Activated naive CD8-positive, alpha-beta T cell treated with anti-CD3 and anti-CD28 coated beads for 36 hours (primary cell): ENCODE measurements at regions not wholly inside any gene's neighbourhood (a gene's known extent, or its start where the extent isn't known, plus 50 kb on each side); places are given as distances from the start of the nearest gene placed in this dataset.
"Not testable (repeated sequence)": the region's sequence is repeated elsewhere in the genome, so short reads cannot be mapped to it uniquely, and the experiment has no call there.

Experiments
- DNase-seq: peaks from one replicate; pipeline ENCODE4 v3.0.0; 2021
- H3K27ac Mint-ChIP-seq: one replicate; pipeline ENCODE4 v1.8.0; 2022; ENCODE audit warnings: mild to moderate bottlenecking, moderate library complexity, mixed read lengths
- H3K27me3 Mint-ChIP-seq: one replicate; pipeline ENCODE4 v1.8.0; 2022; ENCODE audit warnings: mild to moderate bottlenecking, mixed read lengths
- H3K36me3 Mint-ChIP-seq: one replicate; pipeline ENCODE4 v1.8.0; 2021; ENCODE audit warnings: mild to moderate bottlenecking, mixed read lengths
- H3K4me1 Mint-ChIP-seq: one replicate; pipeline ENCODE4 v1.8.0; 2021; ENCODE audit warnings: mixed read lengths
- H3K4me3 Mint-ChIP-seq: one replicate; pipeline ENCODE4 v1.8.0; 2022; ENCODE audit warnings: mild to moderate bottlenecking, moderate library complexity, mixed read lengths
- H3K9me3 Mint-ChIP-seq: one replicate; pipeline ENCODE4 v1.8.0; 2022; ENCODE audit warnings: mixed read lengths

DNA sequence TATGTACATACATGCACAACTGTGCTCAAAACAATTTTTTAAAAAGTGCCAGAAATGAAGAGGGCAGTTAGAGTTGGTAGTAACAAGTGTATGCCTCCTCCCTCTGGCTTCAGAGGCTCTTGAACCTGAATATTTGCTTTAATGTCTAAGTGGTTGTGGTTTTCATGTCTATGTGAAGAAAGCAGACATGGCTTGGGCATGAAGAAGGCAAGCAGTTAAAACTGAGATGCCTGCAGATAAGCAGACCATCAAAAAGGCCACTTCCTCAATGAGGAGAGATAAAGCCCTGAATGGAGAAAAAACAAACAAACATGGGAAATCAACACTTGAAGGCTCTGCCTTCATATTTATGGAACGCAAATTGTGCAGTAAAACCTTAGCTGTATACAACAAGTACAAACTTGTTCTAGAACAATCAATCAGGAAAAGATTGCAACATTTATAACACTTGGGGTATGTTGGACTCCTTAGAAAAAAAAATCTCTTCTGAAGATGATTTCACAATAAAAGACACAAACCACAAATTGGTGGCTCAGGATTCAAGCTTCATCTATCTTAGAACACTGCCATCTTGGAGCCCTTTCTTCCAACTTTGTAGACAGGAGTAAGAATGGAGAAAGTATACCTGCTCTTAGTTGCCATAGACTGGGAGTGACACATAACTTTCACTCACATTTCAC lies 52.7 kb upstream of the PLA2G4A start:
- Mint-ChIP-seq H3K4me3 (no peak overlapping the region), H3K9me3 (no peaks in the 10 kb centered on the region), H3K27ac (no peak overlapping the region), H3K36me3 (no peaks in the 10 kb centered on the region), H3K27me3 (peaks cover 10% of the 10 kb centered on the region), H3K4me1 (peaks cover 4% of the 10 kb centered on the region)
- DNase-seq = no peak

- Mint-ChIP-seq H3K9me3 (no peaks in the 10 kb centered on the region), H3K27me3 (peaks cover 10% of the 10 kb centered on the region), H3K4me3 (no peak overlapping the region), H3K36me3 (no peaks in the 10 kb centered on the region), H3K4me1 (peaks cover 2% of the 10 kb centered on the region), H3K27ac (no peak overlapping the region)
- DNase-seq = no peak
Observed at GRCh38 chr1:186775036-186775435, 53.7 kb upstream of the PLA2G4A start.

GRCh38 chr1:186772228-186772627 lies 56.5 kb upstream of the PLA2G4A start:
- DNase-seq = no peak
- Mint-ChIP-seq H3K4me3 (no peak overlapping the region), H3K36me3 (no peaks in the 10 kb centered on the region), H3K9me3 (no peaks in the 10 kb centered on the region), H3K4me1 (peaks cover 2% of the 10 kb centered on the region), H3K27me3 (peaks cover 10% of the 10 kb centered on the region), H3K27ac (no peak overlapping the region)

- no peak overlapping the region for H3K27ac Mint-ChIP-seq
- no peaks in the 10 kb centered on the region for H3K9me3 Mint-ChIP-seq
- H3K27me3 Mint-ChIP-seq = peaks cover 10% of the 10 kb centered on the region
- no peak overlapping the region for H3K4me3 Mint-ChIP-seq
- DNase-seq = no peak
- H3K4me1 Mint-ChIP-seq = no peaks in the 10 kb centered on the region
- H3K36me3 Mint-ChIP-seq = no peaks in the 10 kb centered on the region
Observed at GRCh38 chr1:186770421-186770820, 58.3 kb upstream of the PLA2G4A start.

- no peak overlapping the region for H3K4me3 Mint-ChIP-seq
- H3K4me1 Mint-ChIP-seq = no peaks in the 10 kb centered on the region
- H3K36me3 Mint-ChIP-seq = no peaks in the 10 kb centered on the region
- no peaks in the 10 kb centered on the region for H3K9me3 Mint-ChIP-seq
- no peak for DNase-seq
- H3K27ac Mint-ChIP-seq = no peak overlapping the region
- H3K27me3 Mint-ChIP-seq = peaks cover 6% of the 10 kb centered on the region
Observed at GRCh38 chr1:186768906-186769305, 59.8 kb upstream of the PLA2G4A start.

GRCh38 chr1:186765446-186765845 lies 63.3 kb upstream of the PLA2G4A start:
- H3K27me3 Mint-ChIP-seq = no peaks in the 10 kb centered on the region
- no peak overlapping the region for H3K27ac Mint-ChIP-seq

DNA sequence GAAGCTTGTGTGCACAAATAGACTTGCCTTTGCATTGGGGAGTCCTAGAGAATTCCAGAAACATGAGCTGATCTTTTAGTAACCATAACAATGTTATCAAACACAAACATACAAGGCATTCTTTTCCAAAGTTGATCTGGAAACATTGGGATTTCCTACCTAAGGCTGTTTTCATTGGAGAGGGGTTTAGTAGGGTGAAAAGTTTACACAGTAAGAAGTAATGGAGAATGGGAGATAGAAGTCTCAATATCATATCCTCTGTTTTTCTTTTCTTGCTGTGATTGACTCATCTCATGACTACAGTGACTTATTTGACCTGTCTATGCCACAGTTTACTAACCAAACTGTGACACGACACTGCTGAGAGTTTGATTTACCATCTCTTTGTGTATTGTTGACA lies 65.6 kb upstream of the PLA2G4A start:
- Mint-ChIP-seq H3K27ac (no peak overlapping the region), H3K4me3 (no peak overlapping the region), H3K9me3 (no peaks in the 10 kb centered on the region), H3K4me1 (no peaks in the 10 kb centered on the region), H3K36me3 (no peaks in the 10 kb centered on the region), H3K27me3 (no peaks in the 10 kb centered on the region)
- DNase-seq = no peak

More at GRCh38 chr1:186765446-186765845, 63.3 kb upstream of the PLA2G4A start:
- DNase-seq = no peak
- Mint-ChIP-seq H3K9me3 (no peaks in the 10 kb centered on the region), H3K36me3 (no peaks in the 10 kb centered on the region), H3K4me3 (no peak overlapping the region), H3K4me1 (no peaks in the 10 kb centered on the region)

GRCh38 chr1:186762653-186763052 lies 66.1 kb upstream of the PLA2G4A start:
- Mint-ChIP-seq H3K9me3 (no peaks in the 10 kb centered on the region), H3K27me3 (no peaks in the 10 kb centered on the region), H3K4me1 (no peaks in the 10 kb centered on the region), H3K4me3 (no peak overlapping the region), H3K27ac (no peak overlapping the region), H3K36me3 (no peaks in the 10 kb centered on the region)
- no peak for DNase-seq

GRCh38 chr1:186761358-186761757 lies 67.4 kb upstream of the PLA2G4A start:
- Mint-ChIP-seq H3K4me1 (no peaks in the 10 kb centered on the region), H3K27ac (no peak overlapping the region), H3K9me3 (no peaks in the 10 kb centered on the region), H3K27me3 (no peaks in the 10 kb centered on the region), H3K4me3 (no peak overlapping the region), H3K36me3 (no peaks in the 10 kb centered on the region)
- no peak for DNase-seq

DNA sequence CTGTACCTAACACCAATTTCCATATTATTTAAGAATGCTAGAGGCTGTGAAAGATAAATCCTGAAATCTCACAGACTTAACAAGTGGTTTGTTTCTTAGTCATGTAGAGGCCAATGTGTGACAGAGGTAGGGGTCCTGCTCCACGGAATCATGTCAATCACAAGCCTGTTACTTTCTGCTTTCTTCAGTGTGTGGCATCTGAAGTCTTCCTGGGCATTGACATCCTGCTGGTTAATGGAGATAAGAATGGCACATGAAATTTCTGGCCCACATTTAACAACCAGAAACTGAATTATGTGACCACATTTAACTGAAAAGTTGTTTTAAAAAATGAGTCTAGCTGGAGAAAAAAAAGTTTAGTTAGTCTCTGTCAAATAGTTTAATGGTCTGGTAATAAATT lies 68.3 kb upstream of the PLA2G4A start:
- Mint-ChIP-seq H3K27me3 (no peaks in the 10 kb centered on the region), H3K4me3 (no peak overlapping the region), H3K4me1 (no peaks in the 10 kb centered on the region), H3K9me3 (no peaks in the 10 kb centered on the region), H3K36me3 (no peaks in the 10 kb centered on the region), H3K27ac (no peak overlapping the region)
- DNase-seq = no peak

- H3K4me3 Mint-ChIP-seq, H3K36me3 Mint-ChIP-seq, DNase-seq, H3K4me1 Mint-ChIP-seq, H3K27ac Mint-ChIP-seq, H3K9me3 Mint-ChIP-seq, H3K27me3 Mint-ChIP-seq: not testable (repeated sequence)
Observed at GRCh38 chr1:186758896-186759606, 69.7 kb upstream of the PLA2G4A start.

DNA sequence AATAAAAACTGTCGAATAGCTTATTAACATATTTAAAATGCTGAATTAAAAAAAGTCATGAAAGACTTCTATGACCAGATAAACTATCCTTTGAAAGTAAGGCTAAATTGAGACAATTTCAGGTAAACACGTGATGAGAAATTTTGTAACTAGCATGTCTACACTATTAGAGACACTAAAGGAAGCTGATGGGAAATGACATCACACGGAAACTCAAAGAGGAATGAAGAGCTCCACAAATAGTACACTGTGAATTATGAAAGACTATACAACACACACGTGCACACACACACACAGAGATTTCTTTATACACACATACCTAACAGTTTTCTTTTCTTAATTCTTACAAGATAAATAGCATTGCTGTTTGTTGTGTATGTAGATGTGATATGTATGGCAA lies 70.9 kb upstream of the PLA2G4A start:
- H3K36me3 Mint-ChIP-seq = no peaks in the 10 kb centered on the region
- H3K9me3 Mint-ChIP-seq = no peaks in the 10 kb centered on the region
- H3K4me1 Mint-ChIP-seq = no peaks in the 10 kb centered on the region
- no peak overlapping the region for H3K4me3 Mint-ChIP-seq
- no peaks in the 10 kb centered on the region for H3K27me3 Mint-ChIP-seq
- DNase-seq = no peak
- H3K27ac Mint-ChIP-seq = no peak overlapping the region

- no peaks in the 10 kb centered on the region for H3K36me3 Mint-ChIP-seq
- H3K4me3 Mint-ChIP-seq = no peak overlapping the region
- H3K9me3 Mint-ChIP-seq = no peaks in the 10 kb centered on the region
- no peaks in the 10 kb centered on the region for H3K4me1 Mint-ChIP-seq
- H3K27ac Mint-ChIP-seq = no peak overlapping the region
- no peaks in the 10 kb centered on the region for H3K27me3 Mint-ChIP-seq
- DNase-seq = no peak
Observed at GRCh38 chr1:186754542-186755145, 74.1 kb upstream of the PLA2G4A start.

GRCh38 chr1:186753241-186753640 lies 73.0 kb upstream of the PTGS2 start:
- Mint-ChIP-seq H3K27me3 (no peaks in the 10 kb centered on the region), H3K36me3 (no peaks in the 10 kb centered on the region), H3K4me1 (no peaks in the 10 kb centered on the region), H3K4me3 (no peak overlapping the region), H3K27ac (no peak overlapping the region), H3K9me3 (no peaks in the 10 kb centered on the region)
- no peak for DNase-seq

DNA sequence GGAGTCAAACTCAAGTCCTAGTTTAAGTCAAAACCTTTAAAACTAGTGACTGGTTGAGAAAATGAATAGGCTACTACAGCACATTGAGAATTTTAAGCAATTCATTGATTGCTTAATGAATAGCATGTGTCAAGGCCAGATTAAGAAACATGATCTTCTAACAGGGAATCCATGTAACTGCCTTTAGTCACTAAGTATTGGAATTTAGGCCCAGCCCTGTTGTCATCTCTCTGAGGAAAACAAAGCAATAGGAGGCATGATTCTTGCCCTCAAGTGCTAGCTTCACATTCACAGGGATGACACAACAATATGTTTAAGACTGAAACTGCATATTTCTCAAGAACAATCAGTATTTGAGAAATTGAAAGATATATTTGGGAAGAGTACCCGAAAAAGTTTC lies 70.0 kb upstream of the PTGS2 start:
- H3K27ac Mint-ChIP-seq = no peak overlapping the region
- H3K36me3 Mint-ChIP-seq = no peaks in the 10 kb centered on the region
- peaks cover 1% of the 10 kb centered on the region for H3K9me3 Mint-ChIP-seq
- no peaks in the 10 kb centered on the region for H3K4me1 Mint-ChIP-seq
- H3K4me3 Mint-ChIP-seq = no peak overlapping the region
- no peak for DNase-seq
- no peaks in the 10 kb centered on the region for H3K27me3 Mint-ChIP-seq

GRCh38 chr1:186749820-186750219 lies 69.6 kb upstream of the PTGS2 start:
- Mint-ChIP-seq H3K9me3 (peaks cover 1% of the 10 kb centered on the region), H3K36me3 (no peaks in the 10 kb centered on the region), H3K27ac (no peak overlapping the region), H3K4me3 (no peak overlapping the region), H3K4me1 (no peaks in the 10 kb centered on the region), H3K27me3 (no peaks in the 10 kb centered on the region)
- no peak for DNase-seq
